ENCODE measurements at regions not wholly inside any gene's neighbourhood (a gene's known extent, or its start where the extent isn't known, plus 50 kb on each side); places are given as distances from the start of the nearest gene placed in this dataset.

DNA sequence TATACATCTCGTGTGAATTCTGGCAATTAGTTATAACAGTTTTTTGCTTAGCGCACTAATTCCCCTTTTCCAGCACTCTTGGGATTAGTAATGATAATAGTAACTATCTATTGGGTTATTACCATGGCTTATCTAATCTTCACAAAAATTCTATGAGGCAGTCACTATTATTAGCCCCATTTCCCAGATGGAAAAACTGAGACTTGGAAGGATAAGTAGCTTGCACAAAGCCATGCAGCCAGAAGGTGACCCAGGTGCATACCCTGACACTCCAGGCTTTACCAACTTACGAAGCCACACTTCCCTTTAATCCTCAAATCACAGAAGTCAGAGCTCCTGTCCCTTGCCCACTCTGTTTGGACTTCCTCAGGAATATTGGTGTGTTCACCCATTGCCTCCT lies 156.8 kb downstream of the CYP26B1 start:
- 93 to 94% methylated on average over 3 of the region's 3 CpGs for WGBS, 2 donors
- Histone ChIP-seq H3K27ac (ENCODE audit: low read depth in 1 of 2, low read length in 2 of 2) (no peak overlapping the region), H3K36me3 (ENCODE audit: control insufficient read depth in 1 of 2, insufficient read depth in 2 of 2, low read length in 1 of 2) (no peaks in the 10 kb centered on the region), H3K27me3 (ENCODE audit: control insufficient read depth in 1 of 2, insufficient read depth in 2 of 2, low read length in 1 of 2) (peaks cover 0 to 1% of the 10 kb centered on the region in 2 donors), H3K4me1 (ENCODE audit: control insufficient read depth in 1 of 2, insufficient read depth in 2 of 2, low read length in 2 of 2) (no peaks in the 10 kb centered on the region), H3K4me3 (ENCODE audit: low read length in 2 of 2) (no peak overlapping the region), H3K9me3 (ENCODE audit: control insufficient read depth, low read length) (no peaks in the 10 kb centered on the region)
- intact Hi-C loops (cut with DNase I) = loop anchor here in 1 of 2 donors (5.0 kb wide), 1 partner anchor 189 kb away; no protein-coding TSS in a partner anchor
- ATAC-seq (ENCODE audit: low FRiP score) (no peak), DNase-seq (no peak)

DNA sequence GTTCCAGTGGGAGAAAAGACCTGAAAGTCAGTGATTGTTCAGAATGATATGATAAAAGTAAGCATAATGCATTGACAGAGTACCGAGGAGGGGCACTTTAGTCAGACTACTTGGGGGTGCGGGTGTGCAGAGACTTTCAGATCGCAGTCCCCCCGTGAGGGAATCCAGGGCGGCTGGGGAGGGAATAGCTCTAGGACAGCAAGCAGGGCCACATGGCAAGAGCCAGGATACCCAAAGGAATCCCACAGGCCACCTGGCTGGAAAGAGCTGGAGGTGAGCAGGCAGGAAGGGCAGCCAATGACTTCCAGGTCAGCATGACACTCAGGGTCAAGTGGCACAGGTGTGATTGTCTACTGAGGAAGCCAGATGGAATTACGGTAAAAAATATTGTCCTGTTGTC lies 157.5 kb downstream of the CYP26B1 start:
- ATAC-seq (ENCODE audit: low FRiP score) (no peak), DNase-seq (no peak)
- no peaks in the 10 kb centered on the region for H3K4me1 ChIP-seq (ENCODE audit: control insufficient read depth in 1 of 2, insufficient read depth in 2 of 2, low read length in 2 of 2)
- H3K4me3 ChIP-seq (ENCODE audit: low read length in 2 of 2) = no peak overlapping the region
- 88 to 91% methylated on average over 6 of the region's 6 CpGs for WGBS, 2 donors
- intact Hi-C loops (cut with DNase I) = loop anchor here in 1 of 2 donors (5.0 kb wide), 1 partner anchor 188 kb away; no protein-coding TSS in a partner anchor
- H3K27me3 ChIP-seq (ENCODE audit: control insufficient read depth in 1 of 2, insufficient read depth in 2 of 2, low read length in 1 of 2) = peaks cover 0 to 1% of the 10 kb centered on the region in 2 donors
- no peak overlapping the region for H3K27ac ChIP-seq (ENCODE audit: low read depth in 1 of 2, low read length in 2 of 2)
- no peaks in the 10 kb centered on the region for H3K36me3 ChIP-seq (ENCODE audit: control insufficient read depth in 1 of 2, insufficient read depth in 2 of 2, low read length in 1 of 2)
- no peaks in the 10 kb centered on the region for H3K9me3 ChIP-seq (ENCODE audit: control insufficient read depth, low read length)

DNA sequence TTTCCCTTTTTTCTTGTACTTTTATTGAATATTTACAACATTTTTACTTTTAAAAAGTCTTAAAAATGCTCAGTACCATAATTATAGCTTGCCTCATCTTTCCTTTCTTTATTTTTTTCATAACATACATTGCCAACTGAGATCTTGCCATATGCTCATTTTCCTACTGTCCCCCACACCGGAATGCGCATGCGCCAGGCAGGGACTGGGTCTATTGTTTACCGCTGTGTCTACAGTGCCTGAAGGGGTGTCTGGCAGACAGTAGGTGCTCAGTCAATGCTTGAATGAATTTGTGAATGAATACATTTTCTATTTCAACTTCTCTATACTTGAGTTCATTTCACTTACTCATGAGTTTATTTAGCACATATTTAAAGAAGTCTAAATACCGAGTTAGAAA lies 158.0 kb downstream of the CYP26B1 start:
- intact Hi-C loops (cut with DNase I) = loop anchor here in 1 of 2 donors (5.0 kb wide), 1 partner anchor 187 kb away; no protein-coding TSS in a partner anchor
- ATAC-seq (ENCODE audit: low FRiP score) (no peak), DNase-seq (no peak)
- no peaks in the 10 kb centered on the region for H3K9me3 ChIP-seq (ENCODE audit: control insufficient read depth, low read length)
- H3K4me3 ChIP-seq (ENCODE audit: low read length in 2 of 2) = no peak overlapping the region
- no peaks in the 10 kb centered on the region for H3K36me3 ChIP-seq (ENCODE audit: control insufficient read depth in 1 of 2, insufficient read depth in 2 of 2, low read length in 1 of 2)
- H3K4me1 ChIP-seq (ENCODE audit: control insufficient read depth in 1 of 2, insufficient read depth in 2 of 2, low read length in 2 of 2) = no peaks in the 10 kb centered on the region
- H3K27ac ChIP-seq (ENCODE audit: low read depth in 1 of 2, low read length in 2 of 2) = no peak overlapping the region
- 86 to 91% methylated on average over 5 of the region's 5 CpGs for WGBS, 2 donors
- H3K27me3 ChIP-seq (ENCODE audit: control insufficient read depth in 1 of 2, insufficient read depth in 2 of 2, low read length in 1 of 2) = peaks cover 0 to 1% of the 10 kb centered on the region in 2 donors

GRCh38 chr2:71988170-71988569 lies 159.5 kb downstream of the CYP26B1 start:
- Histone ChIP-seq H3K27ac (ENCODE audit: low read depth in 1 of 2, low read length in 2 of 2) (no peak overlapping the region), H3K9me3 (ENCODE audit: control insufficient read depth, low read length) (no peaks in the 10 kb centered on the region), H3K36me3 (ENCODE audit: control insufficient read depth in 1 of 2, insufficient read depth in 2 of 2, low read length in 1 of 2) (no peaks in the 10 kb centered on the region), H3K4me1 (ENCODE audit: control insufficient read depth in 1 of 2, insufficient read depth in 2 of 2, low read length in 2 of 2) (no peaks in the 10 kb centered on the region), H3K27me3 (ENCODE audit: control insufficient read depth in 1 of 2, insufficient read depth in 2 of 2, low read length in 1 of 2) (peaks cover 0 to 1% of the 10 kb centered on the region in 2 donors), H3K4me3 (ENCODE audit: low read length in 2 of 2) (no peak overlapping the region)
- 39 to 44% methylated on average over 2 of the region's 2 CpGs for WGBS, 2 donors
- intact Hi-C loops (cut with DNase I) = no loop called here
- ATAC-seq (ENCODE audit: low FRiP score) = no peak
- DNase-seq = no peak

- Histone ChIP-seq H3K9me3 (ENCODE audit: control insufficient read depth, low read length) (peaks cover 2% of the 10 kb centered on the region), H3K4me3 (ENCODE audit: low read length in 2 of 2) (no peak overlapping the region), H3K27me3 (ENCODE audit: control insufficient read depth in 1 of 2, insufficient read depth in 2 of 2, low read length in 1 of 2) (no peaks in the 10 kb centered on the region), H3K36me3 (ENCODE audit: control insufficient read depth in 1 of 2, insufficient read depth in 2 of 2, low read length in 1 of 2) (no peaks in the 10 kb centered on the region), H3K4me1 (ENCODE audit: control insufficient read depth in 1 of 2, insufficient read depth in 2 of 2, low read length in 2 of 2) (no peaks in the 10 kb centered on the region), H3K27ac (ENCODE audit: low read depth in 1 of 2, low read length in 2 of 2) (no peak overlapping the region)
- no peak for DNase-seq
- no peak for ATAC-seq (ENCODE audit: low FRiP score)
- 54 to 58% methylated on average over 1 of the region's 1 CpG for WGBS, 2 donors
- intact Hi-C loops (cut with DNase I) = no loop called here
These were observed 171.0 kb downstream of the CYP26B1 start for GRCh38 chr2:71976685-71977084.

DNA sequence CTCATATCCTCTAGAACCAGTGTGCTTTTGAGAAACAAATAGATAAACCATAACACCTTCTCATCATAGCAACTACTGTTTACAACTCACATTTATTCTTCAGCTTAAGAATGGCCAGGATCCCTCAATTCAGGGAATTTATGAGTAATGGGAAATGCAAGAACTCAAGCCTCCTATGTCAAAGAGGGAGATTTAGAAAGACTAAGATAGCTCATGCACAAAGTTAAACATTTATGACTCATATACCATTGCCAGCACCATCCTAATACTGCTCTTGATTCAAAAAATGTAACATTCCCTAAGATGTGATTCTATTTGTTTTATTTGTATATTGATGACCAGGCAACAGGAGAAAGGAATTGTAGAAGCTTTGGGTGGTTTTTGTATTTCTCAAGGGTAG lies 172.8 kb downstream of the CYP26B1 start:
- H3K4me3 ChIP-seq (ENCODE audit: low read length in 2 of 2) = no peak overlapping the region
- ATAC-seq (ENCODE audit: low FRiP score) = no peak
- H3K9me3 ChIP-seq (ENCODE audit: control insufficient read depth, low read length) = peaks cover 2% of the 10 kb centered on the region
- intact Hi-C loops (cut with DNase I) = no loop called here
- no peak overlapping the region for H3K27ac ChIP-seq (ENCODE audit: low read depth in 1 of 2, low read length in 2 of 2)
- no peaks in the 10 kb centered on the region for H3K36me3 ChIP-seq (ENCODE audit: control insufficient read depth in 1 of 2, insufficient read depth in 2 of 2, low read length in 1 of 2)
- no peak for DNase-seq
- H3K27me3 ChIP-seq (ENCODE audit: control insufficient read depth in 1 of 2, insufficient read depth in 2 of 2, low read length in 1 of 2) = no peaks in the 10 kb centered on the region
- H3K4me1 ChIP-seq (ENCODE audit: control insufficient read depth in 1 of 2, insufficient read depth in 2 of 2, low read length in 2 of 2) = no peaks in the 10 kb centered on the region

DNA sequence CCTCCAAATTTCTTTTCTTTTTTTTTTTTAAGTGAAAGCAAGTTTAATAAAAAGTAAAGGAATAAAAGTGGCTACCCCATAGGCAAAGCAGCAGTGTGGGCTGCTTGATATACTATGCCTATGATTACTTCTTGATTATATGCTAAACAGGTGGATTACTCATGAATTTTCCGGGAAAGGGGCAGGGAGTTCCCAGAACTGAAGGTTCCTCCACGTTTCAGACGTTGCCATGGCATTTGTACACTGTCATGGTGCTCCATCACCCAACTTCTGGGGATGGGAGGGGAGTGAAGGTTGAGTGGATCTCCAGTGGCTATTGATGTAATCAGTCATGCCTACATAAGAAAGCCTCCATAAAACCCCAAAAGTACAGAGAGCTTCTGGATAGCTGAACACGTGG lies 176.2 kb downstream of the CYP26B1 start:
- H3K36me3 ChIP-seq (ENCODE audit: control insufficient read depth in 1 of 2, insufficient read depth in 2 of 2, low read length in 1 of 2) = no peaks in the 10 kb centered on the region
- peaks cover 1% of the 10 kb centered on the region for H3K9me3 ChIP-seq (ENCODE audit: control insufficient read depth, low read length)
- H3K4me1 ChIP-seq (ENCODE audit: control insufficient read depth in 1 of 2, insufficient read depth in 2 of 2, low read length in 2 of 2) = no peaks in the 10 kb centered on the region
- intact Hi-C loops (cut with DNase I) = no loop called here
- 58 to 67% methylated on average over 4 of the region's 4 CpGs for WGBS, 2 donors
- no peak for DNase-seq
- H3K27me3 ChIP-seq (ENCODE audit: control insufficient read depth in 1 of 2, insufficient read depth in 2 of 2, low read length in 1 of 2) = no peaks in the 10 kb centered on the region
- H3K4me3 ChIP-seq (ENCODE audit: low read length in 2 of 2) = no peak overlapping the region
- H3K27ac ChIP-seq (ENCODE audit: low read depth in 1 of 2, low read length in 2 of 2) = no peak overlapping the region
- no peak for ATAC-seq (ENCODE audit: low FRiP score)

- no peak for ATAC-seq (ENCODE audit: low FRiP score)
- H3K4me3 ChIP-seq (ENCODE audit: low read length in 2 of 2) = no peak overlapping the region
- peaks cover 1% of the 10 kb centered on the region for H3K9me3 ChIP-seq (ENCODE audit: control insufficient read depth, low read length)
- 34 to 42% methylated on average over 1 of the region's 1 CpG for WGBS, 2 donors
- H3K4me1 ChIP-seq (ENCODE audit: control insufficient read depth in 1 of 2, insufficient read depth in 2 of 2, low read length in 2 of 2) = no peaks in the 10 kb centered on the region
- H3K27ac ChIP-seq (ENCODE audit: low read depth in 1 of 2, low read length in 2 of 2) = no peak overlapping the region
- DNase-seq = no peak
- intact Hi-C loops (cut with DNase I) = no loop called here
- no peaks in the 10 kb centered on the region for H3K36me3 ChIP-seq (ENCODE audit: control insufficient read depth in 1 of 2, insufficient read depth in 2 of 2, low read length in 1 of 2)
- no peaks in the 10 kb centered on the region for H3K27me3 ChIP-seq (ENCODE audit: control insufficient read depth in 1 of 2, insufficient read depth in 2 of 2, low read length in 1 of 2)
These were observed 182.1 kb downstream of the CYP26B1 start for GRCh38 chr2:71965530-71965929.

GRCh38 chr2:71962911-71963694 lies 184.6 kb downstream of the CYP26B1 start:
- intact Hi-C loops (cut with DNase I) = no loop called here
- 58 to 60% methylated on average over 10 of the region's 10 CpGs for WGBS, 2 donors
- ATAC-seq (ENCODE audit: low FRiP score) = no peak

More at GRCh38 chr2:71962911-71963694, 184.6 kb downstream of the CYP26B1 start:
- no peak overlapping the region for H3K4me3 ChIP-seq (ENCODE audit: low read length in 2 of 2)
- no peak for DNase-seq
- H3K36me3 ChIP-seq (ENCODE audit: control insufficient read depth in 1 of 2, insufficient read depth in 2 of 2, low read length in 1 of 2) = no peaks in the 10 kb centered on the region
- no peaks in the 10 kb centered on the region for H3K27me3 ChIP-seq (ENCODE audit: control insufficient read depth in 1 of 2, insufficient read depth in 2 of 2, low read length in 1 of 2)
- H3K4me1 ChIP-seq (ENCODE audit: control insufficient read depth in 1 of 2, insufficient read depth in 2 of 2, low read length in 2 of 2) = no peaks in the 10 kb centered on the region
- peaks cover 1% of the 10 kb centered on the region for H3K9me3 ChIP-seq (ENCODE audit: control insufficient read depth, low read length)
- no peak overlapping the region for H3K27ac ChIP-seq (ENCODE audit: low read depth in 1 of 2, low read length in 2 of 2)
